H1 (cell line): ENCODE measurements at regions not wholly inside any gene's neighbourhood (a gene's known extent, or its start where the extent isn't known, plus 50 kb on each side); places are given as distances from the start of the nearest gene placed in this dataset.

ENCODE experiments used
- ATF2 ChIP-seq: IDR thresholded peaks from 2 replicates; pipeline ENCODE4 v1.6.1; 2012; ENCODE audit warnings: low read length, inconsistent platforms
- ATF3 ChIP-seq: IDR thresholded peaks from 2 replicates; pipeline ENCODE4 v1.6.1; 2011; ENCODE audit warnings: low read depth, mild to moderate bottlenecking, low read length; ENCODE audit not compliant: insufficient read depth
- CHD1 ChIP-seq: IDR thresholded peaks from 2 replicates; pipeline ENCODE4 v1.6.1; 2012; ENCODE audit warnings: low read depth, low read length, improper control_type of control experiment
- CTCF ChIP-seq, 3 experiments: IDR thresholded peaks; 1 replicate in 2 of 3; 2 replicates in 1 of 3; pipeline versions ENCODE4 v1.5.1 to v1.6.1; 2011; ENCODE audit warnings: low read length in 3 of 3, mild to moderate bottlenecking in 3 of 3, inconsistent platforms in 2 of 3, low read depth in 1 of 3, moderate library complexity in 1 of 3; ENCODE audit not compliant: insufficient read depth in 1 of 3; ENCODE audit errors: control extremely low read depth in 1 of 3
- POLR2A ChIP-seq, 2 experiments: IDR thresholded peaks; 1 replicate in 1 of 2; 2 replicates in 1 of 2; pipeline ENCODE4 v1.6.1; 2011; ENCODE audit warnings: low read depth in 2 of 2, low read length in 2 of 2, mild to moderate bottlenecking in 2 of 2; ENCODE audit errors: control extremely low read depth in 1 of 2
- RAD21 ChIP-seq, 2 experiments: IDR thresholded peaks in 1 of 2; conservative IDR thresholded peaks in 1 of 2; 2 replicates each; pipeline ENCODE4 v1.6.1; 2011; ENCODE audit warnings: low read depth in 2 of 2, low read length in 2 of 2, improper control_type of control experiment in 1 of 2, inconsistent platforms in 1 of 2, mild to moderate bottlenecking in 1 of 2, moderate library complexity in 1 of 2
- RFX5 ChIP-seq: IDR thresholded peaks from 2 replicates; pipeline ENCODE4 v1.6.1; 2011; ENCODE audit warnings: low read depth, low read length, improper control_type of control experiment, borderline replicate concordance

GRCh38 chr10:130761032-130761575 is 550.4 kb downstream of the TCERG1L start:
- TF ChIP-seq CTCF (IDR thresholded peaks at IDR 0.05; ENCODE audit: control extremely low read depth in 1 of 3, insufficient read depth in 1 of 3, low read depth in 1 of 3, low read length in 3 of 3), result no peak
- TF ChIP-seq RFX5, result no peak
- TF ChIP-seq RAD21 (IDR thresholded peaks at IDR 0.05 in 1 of 2, conservative IDR thresholded peaks at IDR 0.05 in 1 of 2; ENCODE audit: low read depth in 2 of 2, low read length in 2 of 2), result no peak
- no peak for TF ChIP-seq ATF3
- TF ChIP-seq CHD1, result no peak
- TF ChIP-seq POLR2A (IDR thresholded peaks at IDR 0.05; ENCODE audit: control extremely low read depth in 1 of 2, low read depth in 2 of 2, low read length in 2 of 2), result no peak
- TF ChIP-seq ATF2, result no peak
